Stimulated activated CD8-positive, alpha-beta memory T cell treated with anti-CD3 and anti-CD28 coated beads, Interleukin-12 subunit alpha, Interleukin-12 subunit beta, amount 100 ng/mL, for 1 hour (primary cell): ENCODE measurements at regions not wholly inside any gene's neighbourhood (a gene's known extent, or its start where the extent isn't known, plus 50 kb on each side); places are given as distances from the start of the nearest gene placed in this dataset.

Experiments used
- DNase-seq: peaks from one replicate; pipeline ENCODE4 v3.0.0-alpha.2; 2020; ENCODE audit warnings: low read depth

- DNase-seq: no peak
Measured at GRCh38 chr3:106756901-106757300, 620.3 kb upstream of the CCDC54 start.

- DNase-seq: no peak
Measured at GRCh38 chr3:106758459-106758858, 618.8 kb upstream of the CCDC54 start.

GRCh38 chr3:106759731-106760130 is 617.5 kb upstream of the CCDC54 start:
- no peak for DNase-seq

GRCh38 chr3:106765342-106765741 is 611.9 kb upstream of the CCDC54 start:
- no peak for DNase-seq

GRCh38 chr3:106768941-106769480 is 608.2 kb upstream of the CCDC54 start:
- no peak for DNase-seq

GRCh38 chr3:106773795-106774194 is 603.4 kb upstream of the CCDC54 start:
- DNase-seq: no peak

- no peak for DNase-seq
Measured at GRCh38 chr3:106783231-106783630, 594.0 kb upstream of the CCDC54 start.

GRCh38 chr3:106789276-106789675 is 588.0 kb upstream of the CCDC54 start:
- no peak for DNase-seq

GRCh38 chr3:106792716-106793115 is 584.5 kb upstream of the CCDC54 start:
- DNase-seq: no peak

- DNase-seq: no peak
Measured at GRCh38 chr3:106794442-106794841, 582.8 kb upstream of the CCDC54 start.

GRCh38 chr3:106795553-106795952 is 581.7 kb upstream of the CCDC54 start:
- DNase-seq: no peak

GRCh38 chr3:106797461-106797860 is 579.8 kb upstream of the CCDC54 start:
- no peak for DNase-seq

GRCh38 chr3:106805625-106806024 is 571.6 kb upstream of the CCDC54 start:
- DNase-seq: no peak

- no peak for DNase-seq
Measured at GRCh38 chr3:106806964-106807363, 570.3 kb upstream of the CCDC54 start.

GRCh38 chr3:106809041-106809440 is 568.2 kb upstream of the CCDC54 start:
- DNase-seq: no peak

- no peak for DNase-seq
Measured at GRCh38 chr3:106809623-106810299, 567.5 kb upstream of the CCDC54 start.

- no peak for DNase-seq
Measured at GRCh38 chr3:106810300-106810875, 566.9 kb upstream of the CCDC54 start.

GRCh38 chr3:106811376-106811775 is 565.9 kb upstream of the CCDC54 start:
- no peak for DNase-seq

- no peak for DNase-seq
Measured at GRCh38 chr3:106813742-106814141, 563.5 kb upstream of the CCDC54 start.

- no peak for DNase-seq
Measured at GRCh38 chr3:106814231-106814630, 563.0 kb upstream of the CCDC54 start.

- no peak for DNase-seq
Measured at GRCh38 chr3:106816838-106817237, 560.4 kb upstream of the CCDC54 start.

GRCh38 chr3:106817706-106818105 is 559.5 kb upstream of the CCDC54 start:
- DNase-seq: no peak

GRCh38 chr3:106819440-106819839 is 557.8 kb upstream of the CCDC54 start:
- no peak for DNase-seq
